HG03025 (cell line): ENCODE measurements at regions not wholly inside any gene's neighbourhood (a gene's known extent, or its start where the extent isn't known, plus 50 kb on each side); places are given as distances from the start of the nearest gene placed in this dataset.
"Not testable (repeated sequence)": the region's sequence is repeated elsewhere in the genome, so short reads cannot be mapped to it uniquely, and the experiment has no call there.

Experiments
- ATAC-seq: cut with Tn5 transposase; IDR thresholded peaks from one replicate; pipeline ENCODE4 v1.9.1; 2021; ENCODE audit warnings: mild to moderate bottlenecking, moderate library complexity; ENCODE audit not compliant: unreplicated experiment, low FRiP score

DNA sequence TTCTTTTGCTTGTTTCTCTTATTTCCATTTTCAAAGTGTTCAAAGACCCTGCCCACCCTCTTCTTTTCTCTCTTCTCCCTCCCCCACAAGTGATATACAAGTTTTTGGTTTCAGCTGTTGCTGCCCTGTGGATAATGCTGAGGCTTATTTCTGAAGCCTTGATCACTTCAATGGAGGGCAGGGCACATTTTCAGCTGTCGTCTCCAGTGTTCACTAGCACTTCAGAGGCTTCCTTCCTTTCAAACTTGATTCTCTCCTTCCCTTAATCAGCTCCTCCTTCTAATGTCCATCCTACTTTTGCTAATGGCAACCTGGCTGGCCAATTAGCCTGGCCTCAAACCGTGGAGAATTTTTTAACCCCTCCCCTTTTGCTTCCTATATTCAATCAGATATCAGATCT is 435.7 kb upstream of the RUNX1 start:
- ATAC-seq, result no peak

DNA sequence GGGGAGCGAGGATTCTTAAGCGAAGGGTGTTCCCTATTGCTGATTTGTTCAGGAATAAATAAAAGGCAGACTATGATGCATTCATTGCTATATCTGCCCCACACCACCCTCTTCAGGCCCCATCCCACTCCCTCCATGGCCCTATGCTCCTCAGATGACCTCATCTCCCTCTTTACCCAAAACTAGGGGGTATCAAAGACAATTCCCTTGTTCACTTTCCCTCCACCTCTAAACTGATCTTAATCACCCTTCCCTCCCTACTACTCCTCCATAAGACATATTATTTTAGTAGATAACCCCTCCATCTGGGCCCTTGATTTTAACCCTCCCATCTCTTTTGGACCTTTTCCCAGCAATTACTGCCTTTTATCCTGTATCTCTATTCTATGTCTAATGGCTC is 434.9 kb upstream of the RUNX1 start:
- ATAC-seq, result no peak

DNA sequence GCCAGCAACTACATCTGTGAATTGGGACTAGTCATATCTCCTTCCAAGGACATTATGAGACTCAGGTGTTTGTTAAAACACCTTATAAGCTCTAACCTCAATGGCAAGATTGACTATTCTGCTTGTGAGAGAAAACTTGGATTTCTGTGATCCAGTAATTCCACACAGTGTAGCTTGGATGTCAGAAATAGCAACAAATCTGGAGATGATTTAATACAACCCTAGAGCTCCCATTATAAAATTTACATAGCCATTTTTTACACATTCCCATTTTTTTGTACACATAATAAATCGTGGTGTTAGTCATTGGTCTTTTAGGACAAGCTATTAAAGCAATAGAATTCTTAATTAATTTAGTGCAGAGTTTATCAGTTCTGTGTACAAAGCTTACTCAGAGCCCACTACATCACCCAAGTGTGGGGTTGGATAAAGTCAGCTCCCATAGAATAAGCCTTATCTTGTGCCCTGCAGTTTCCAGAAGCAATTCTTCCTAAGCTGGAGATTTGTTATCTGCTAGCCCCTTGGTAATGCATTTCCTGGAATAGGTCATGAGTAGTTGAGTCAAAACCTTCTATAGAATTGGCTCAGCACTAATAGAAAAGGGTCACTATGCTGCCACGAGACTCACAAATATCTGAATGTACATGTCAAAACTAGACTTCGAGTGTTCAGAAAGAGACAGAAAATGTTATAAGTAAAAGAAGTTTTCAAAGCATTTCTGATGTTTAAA is 434.0 kb upstream of the RUNX1 start:
- ATAC-seq, result no peak

DNA sequence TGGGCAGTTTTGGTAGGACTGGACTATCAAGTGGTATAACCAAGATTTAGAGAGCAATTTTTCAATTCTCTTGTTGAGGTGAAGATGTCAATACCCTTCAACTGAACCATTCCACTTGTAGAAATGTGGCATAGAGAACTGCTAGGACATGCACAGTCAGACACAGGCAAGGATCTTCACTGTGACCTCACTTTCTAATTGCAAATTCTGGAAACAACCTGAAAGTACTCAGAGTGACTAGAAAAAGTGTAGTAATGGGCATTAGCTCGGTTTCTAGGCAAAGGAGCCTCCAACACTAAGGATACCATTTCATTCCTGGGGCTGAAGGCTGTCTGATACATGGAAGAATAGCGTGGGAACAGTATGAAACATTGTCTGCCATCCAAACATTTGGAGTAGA is 433.0 kb upstream of the RUNX1 start:
- no peak for ATAC-seq

DNA sequence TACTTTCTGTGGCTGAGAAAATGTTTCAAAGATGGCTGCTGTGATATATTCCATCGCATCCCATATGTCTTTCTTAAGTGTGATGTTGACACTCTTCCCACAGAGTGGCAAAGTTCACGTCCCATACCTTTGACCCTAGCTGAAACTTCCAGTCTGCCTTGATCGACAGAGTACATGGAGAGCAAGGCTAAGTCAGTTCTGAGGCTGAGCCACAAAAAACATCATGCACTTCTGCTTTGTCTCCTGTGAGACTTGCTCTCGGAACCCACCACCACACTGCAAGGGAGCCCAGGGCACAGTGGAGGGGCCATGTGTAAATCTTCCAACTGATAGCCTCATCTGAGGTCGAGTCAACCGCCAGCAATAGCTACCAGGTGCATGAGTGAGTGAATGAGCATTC is 431.9 kb upstream of the RUNX1 start:
- no peak for ATAC-seq

DNA sequence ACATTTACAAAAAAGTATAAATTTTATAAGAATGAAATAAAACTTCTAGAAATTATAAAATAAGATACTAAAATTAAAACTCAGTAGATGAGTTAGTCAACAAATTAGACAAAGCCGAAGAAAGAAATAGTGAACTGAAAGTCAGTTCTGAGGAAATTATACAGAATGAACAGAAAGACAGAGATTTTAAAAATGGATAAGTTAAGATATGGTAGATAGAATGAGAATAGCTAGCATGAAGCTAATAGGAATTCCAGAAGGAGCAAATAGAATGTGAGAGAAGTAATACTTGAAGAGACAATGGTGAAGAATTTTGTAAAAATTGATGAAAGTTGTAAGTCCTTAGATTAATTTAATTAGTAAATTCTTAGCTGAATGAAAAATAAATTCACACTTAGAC is 430.4 kb upstream of the RUNX1 start:
- no peak for ATAC-seq

DNA sequence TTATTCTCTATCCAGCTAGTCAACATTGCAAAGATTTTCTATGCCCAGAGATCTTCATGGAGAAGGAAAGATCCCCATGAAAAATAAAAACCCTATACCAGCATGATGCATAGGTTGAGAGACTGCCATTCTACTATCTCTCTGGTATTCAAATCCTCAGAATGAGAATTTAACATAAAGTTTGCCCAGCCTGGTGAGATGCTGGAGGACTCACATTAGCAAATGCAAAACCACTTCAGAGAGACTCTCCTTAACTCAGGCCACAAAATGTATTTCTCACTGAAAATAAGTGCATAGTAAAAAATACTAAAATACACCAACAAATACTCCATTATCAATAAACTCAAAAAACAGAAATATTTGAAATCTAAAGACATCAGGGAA is 430.0 kb upstream of the RUNX1 start:
- no peak for ATAC-seq

DNA sequence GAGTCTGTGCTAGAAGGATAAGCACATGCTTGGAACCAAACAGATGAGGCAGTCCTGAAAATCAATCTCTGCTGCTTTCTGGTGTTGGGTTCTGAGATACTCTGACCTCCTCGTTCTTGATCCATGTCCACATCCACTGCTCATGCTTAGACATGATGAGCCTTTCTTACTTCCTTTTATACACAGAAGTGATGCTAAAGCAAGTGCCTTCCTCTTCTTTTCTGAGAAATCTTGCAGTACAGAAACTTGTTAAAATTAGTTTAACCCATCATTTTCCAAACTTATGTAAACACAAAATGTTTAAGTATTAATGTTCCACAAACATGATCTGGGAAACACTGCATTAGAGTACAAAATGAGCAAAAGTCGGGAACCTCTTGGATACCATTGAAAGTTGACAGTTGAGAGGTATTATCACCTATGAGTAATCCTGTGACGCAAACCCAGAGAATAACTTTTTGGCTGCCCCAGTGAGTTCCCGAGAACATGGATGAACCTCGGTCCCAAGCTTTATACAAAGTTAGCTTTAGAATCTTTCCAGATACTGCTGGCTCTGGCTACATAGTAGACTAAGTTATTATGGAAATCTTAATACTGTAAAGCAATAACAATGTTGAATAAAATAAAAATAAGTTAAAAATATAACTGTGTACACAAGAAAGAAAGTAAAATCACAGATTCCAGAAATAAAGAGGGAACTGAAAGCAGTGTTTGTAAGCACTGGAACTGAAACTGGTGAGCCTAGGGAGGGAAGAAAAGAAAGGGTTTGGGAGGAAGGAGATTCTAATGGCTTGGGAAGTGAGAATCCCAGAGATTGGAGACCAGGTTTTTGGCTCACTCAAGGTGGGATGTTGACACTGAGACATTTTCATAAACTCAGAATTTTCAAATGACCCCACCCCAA is 429.3 kb upstream of the RUNX1 start:
- no peak for ATAC-seq

DNA sequence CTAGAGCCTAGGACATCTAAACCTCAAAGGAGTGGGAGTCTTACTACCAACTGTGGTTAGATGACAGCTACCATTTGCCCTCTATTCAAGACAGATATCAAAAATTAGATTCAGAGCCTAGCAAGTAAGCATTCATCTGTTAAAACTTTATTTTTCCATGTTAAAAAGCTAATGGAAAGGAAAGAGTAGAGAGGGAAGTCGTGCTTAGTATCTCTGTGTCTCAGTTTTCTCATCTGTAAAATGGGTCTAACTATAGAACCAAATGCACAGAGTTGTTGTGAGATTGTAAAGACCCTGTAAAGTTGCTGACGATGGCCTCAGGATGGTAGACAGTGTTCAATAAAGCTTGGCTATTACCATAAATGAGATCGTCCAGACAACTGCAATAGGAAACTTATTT is 428.5 kb upstream of the RUNX1 start:
- no peak for ATAC-seq

DNA sequence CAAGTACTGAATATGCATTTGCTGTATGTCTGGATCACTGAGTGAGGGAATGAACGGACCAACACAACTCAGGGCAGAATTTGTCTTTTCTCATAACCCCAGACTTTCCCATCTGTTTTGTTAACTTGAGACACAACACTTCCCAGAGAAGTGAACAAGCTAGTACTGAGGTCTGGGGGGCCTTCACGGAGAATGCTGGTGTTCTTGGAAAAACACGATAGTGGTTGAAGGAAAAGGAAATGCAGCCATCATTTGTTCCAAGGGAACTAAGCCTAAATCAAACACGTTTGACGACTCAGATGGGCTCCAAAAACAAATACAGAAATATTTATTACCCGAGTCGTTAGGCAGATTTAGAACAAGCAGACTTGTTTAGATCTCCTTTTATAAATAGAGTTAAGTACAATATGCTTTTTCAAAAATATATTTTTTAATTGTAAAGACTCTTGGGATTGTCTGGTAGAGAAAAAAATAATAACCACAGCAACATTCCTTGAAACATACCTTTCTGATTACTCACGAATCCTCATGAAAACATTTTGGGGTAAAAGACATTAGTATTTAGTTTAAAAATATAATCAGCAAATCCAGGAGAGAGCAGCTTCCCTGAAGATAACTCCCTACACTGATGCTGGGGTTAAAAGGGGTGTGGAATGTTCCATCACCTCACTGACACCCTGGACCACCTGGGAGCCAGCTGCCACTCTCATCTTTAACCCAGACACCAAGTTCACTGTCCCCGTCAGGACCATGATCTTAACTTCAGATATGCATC is 427.7 kb upstream of the RUNX1 start:
- ATAC-seq, result no peak

DNA sequence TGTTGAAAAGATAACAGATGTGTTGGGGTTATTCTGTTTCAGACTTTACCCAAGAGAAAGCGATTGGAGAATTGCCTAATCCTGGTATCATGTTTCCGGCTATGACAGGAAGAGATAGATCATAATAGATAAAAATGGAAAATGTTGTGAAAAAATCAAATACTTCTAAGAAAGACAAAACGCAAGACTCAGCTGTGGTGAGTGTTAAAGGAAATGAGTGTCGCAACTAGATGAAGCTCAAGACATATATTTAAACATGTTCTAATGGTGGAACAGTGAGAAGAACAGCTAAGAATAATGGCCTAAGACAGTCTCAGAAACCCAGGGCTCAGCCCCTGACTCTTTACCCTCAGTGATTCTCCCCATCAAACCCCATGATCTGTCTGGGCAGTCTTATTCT is 426.7 kb upstream of the RUNX1 start:
- no peak for ATAC-seq

DNA sequence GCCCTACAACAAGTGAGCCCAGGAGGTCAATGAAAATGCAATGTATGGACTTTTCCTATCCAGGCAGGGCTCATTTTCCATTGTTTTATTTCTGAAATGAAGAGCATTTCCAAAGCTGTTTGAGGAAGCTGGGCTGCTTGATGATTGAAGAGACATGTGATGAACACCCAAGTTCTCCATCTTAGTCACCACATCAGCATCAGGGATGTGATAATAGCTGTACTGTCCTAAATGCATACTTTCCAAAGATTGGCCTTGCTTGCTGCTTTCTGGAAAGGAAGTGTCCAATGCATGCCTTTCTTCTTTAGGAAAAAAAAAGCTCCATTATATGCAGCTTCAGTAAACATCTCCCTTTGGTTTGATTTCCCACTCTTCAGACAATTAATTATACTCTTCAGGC is 425.9 kb upstream of the RUNX1 start:
- ATAC-seq, result no peak

DNA sequence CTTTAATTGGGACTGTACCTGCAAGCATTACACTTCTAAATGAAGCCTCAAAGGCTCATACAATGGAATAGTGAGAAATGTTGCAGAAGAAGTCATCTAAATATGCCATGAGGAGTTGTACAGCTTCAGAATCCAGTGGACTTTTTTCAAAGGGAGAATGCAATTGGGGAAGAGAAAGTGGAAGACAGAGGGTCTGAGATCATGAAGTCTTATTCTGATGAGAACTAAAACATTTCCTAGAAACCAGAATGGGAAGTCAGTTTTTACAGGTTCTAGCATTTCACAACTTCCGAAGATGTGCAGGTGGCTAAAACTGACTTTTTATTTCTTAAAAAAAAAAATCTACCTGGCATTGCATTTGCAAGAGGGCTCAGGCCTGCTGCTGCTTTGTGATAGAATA is 424.4 kb upstream of the RUNX1 start:
- no peak for ATAC-seq

DNA sequence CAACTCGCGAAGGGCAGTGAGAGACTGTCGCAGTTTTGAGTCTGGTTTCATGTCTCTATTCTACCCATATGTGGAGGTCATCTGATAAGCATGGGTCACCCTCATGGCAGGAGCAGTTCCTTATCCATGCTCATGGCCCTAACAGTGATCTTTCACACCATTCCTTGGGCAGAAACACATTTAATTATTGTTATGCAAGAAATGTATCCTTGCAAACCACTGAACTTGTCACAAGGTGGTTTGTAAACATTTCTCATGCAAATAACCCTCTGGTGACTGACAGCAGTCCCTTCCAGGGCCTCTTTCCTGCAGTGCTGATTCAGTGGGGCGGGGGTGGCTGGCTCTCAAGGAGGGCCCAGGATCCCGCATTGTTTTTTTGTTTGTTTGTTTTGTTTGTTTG is 421.4 kb upstream of the RUNX1 start:
- ATAC-seq, result no peak

DNA sequence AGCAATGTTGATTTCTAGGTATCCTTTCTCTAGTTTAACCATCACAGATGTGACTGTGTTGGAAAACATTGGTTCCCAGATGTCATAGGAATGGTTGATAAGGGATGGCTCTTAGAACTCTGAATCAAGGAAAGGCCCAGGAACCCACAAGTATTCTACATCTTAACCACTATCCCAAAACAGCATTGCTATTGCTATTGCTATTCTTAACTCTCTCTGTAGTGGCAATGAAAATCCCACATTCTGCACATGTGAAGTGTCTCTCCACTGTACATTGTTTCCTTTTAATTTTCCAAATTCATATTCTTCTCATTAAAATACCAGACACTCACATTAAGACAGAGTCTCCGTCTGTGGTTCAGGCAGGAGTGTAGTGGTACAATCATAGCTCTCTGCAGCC is 420.4 kb upstream of the RUNX1 start:
- no peak for ATAC-seq

DNA sequence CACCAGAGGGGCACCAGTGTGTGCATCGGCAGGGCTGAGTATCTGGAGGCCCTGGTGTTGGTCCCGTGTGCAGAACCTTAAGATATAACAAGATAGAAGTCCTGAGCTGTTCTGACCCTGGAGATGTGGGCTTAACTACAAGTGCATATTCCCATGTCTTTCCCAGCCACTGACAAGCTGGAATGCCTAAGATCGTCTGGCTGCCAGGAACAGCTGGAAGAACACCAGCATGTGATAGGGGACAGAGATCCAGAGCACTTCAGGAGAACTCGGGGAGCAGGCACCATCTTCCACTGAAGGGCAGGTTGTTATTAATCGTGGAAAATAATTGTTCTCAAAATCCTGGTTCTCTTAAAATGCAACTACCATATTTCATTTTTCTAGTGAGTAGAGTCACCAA is 419.9 kb upstream of the RUNX1 start:
- ATAC-seq, result no peak

DNA sequence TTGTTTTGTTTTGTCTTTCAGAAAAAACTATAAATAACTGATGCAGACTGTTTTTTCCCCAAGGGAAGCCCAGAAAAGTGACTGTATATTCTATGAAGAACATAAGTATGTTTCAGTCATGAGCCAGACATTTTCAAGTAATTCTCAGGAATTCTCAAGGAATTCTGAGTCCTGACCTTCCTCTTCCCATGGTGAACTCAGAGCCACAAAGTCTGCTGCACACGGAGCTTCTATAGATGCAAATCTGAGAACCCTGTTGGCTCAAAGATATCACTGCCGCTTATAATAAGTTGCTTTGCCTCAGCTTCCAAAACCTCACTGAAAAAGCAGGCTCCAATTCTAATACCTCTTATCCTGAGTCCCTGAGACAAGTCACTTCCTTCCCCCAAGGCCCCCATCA is 418.5 kb upstream of the RUNX1 start:
- no peak for ATAC-seq

DNA sequence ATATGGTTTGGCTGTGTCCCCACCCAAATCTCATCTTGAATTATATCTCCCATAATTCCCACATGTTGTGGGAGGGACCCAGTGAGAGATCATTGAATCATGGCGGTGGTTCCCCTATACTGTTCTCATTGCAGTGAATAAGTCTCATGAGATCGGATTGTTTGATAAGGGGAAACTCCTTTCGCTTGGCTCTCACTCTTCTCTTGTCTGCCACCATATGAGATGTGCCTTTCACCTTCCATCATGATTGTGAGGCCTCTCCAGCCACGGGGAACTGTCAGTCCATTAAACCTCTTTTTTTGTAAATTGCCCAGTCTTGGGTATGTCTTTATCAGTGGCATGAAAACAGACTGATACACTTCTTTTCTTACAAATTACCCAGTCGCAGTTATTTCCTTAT is 417.6 kb upstream of the RUNX1 start:
- ATAC-seq, result not testable (repeated sequence)

DNA sequence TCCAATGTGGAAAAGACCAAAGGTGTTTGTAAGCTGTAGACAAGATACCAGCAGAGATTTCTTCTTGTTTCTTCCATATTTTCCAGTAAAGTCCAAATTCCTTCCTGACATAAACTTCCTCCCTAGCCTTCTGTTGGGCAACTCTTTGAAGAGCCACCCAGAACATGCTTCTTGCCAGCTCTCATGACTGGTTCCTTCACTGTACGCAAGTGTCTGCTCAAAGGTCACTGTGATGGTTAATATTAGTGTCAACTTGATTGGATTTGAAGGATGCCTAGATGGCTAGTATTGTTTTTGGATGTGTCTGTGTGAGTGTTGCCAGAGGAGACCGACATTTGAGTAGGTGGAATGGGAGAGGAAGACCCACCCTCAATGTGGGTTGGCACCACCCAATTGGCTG is 416.6 kb upstream of the RUNX1 start:
- no peak for ATAC-seq

DNA sequence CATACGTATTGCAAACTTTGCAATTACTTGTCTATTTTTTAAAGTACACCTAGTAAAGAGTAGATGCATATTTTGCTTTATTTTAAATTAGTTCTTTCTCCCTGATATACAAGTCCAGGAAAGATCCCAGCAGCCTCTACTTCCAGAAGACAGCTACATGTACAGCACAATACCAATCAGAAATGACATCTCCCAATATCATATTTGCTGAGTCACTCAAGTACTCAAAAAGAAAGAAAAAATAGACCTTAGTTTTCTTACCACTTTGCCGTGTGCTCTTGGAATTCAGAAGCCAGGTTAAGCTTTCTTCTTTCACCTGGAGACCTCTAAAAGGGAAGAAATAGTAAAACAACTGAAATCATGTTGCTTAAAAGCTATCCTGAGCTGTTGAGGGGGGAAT is 412.6 kb upstream of the RUNX1 start:
- ATAC-seq, result no peak

DNA sequence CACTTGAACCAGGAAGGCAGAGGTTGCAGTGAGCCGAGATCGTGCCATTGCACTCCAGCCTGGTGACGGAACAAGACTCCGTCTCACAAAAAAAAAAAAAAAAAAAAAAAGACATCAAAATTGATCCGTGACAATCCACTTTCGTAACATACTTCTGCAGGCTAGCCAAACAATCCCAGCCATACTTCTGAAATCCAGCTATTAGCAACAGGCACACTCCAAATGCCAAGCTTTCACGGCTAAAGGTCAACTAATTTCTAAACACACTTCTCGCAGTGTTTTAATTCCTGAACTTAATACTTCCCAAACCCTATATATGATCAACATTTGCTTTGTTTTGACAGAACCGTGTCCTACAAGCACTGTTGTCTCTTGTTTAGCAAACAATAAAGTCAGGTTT is 411.3 kb upstream of the RUNX1 start:
- no peak for ATAC-seq
